HG03095 (cell line): ENCODE measurements at regions not wholly inside any gene's neighbourhood (a gene's known extent, or its start where the extent isn't known, plus 50 kb on each side); places are given as distances from the start of the nearest gene placed in this dataset.

ENCODE experiments used
- ATAC-seq: cut with Tn5 transposase; IDR thresholded peaks from one replicate; pipeline ENCODE4 v1.9.1; 2021; ENCODE audit warnings: moderate library complexity; ENCODE audit not compliant: unreplicated experiment

- ATAC-seq, result peak; percentile 76
Measured at GRCh38 chr5:100479079-100479688, 56.0 kb upstream of the FAM174A start.

- no peak for ATAC-seq
Measured at GRCh38 chr5:100472091-100472490, 63.1 kb upstream of the FAM174A start.

GRCh38 chr5:100469767-100470166 lies 65.4 kb upstream of the FAM174A start:
- peak; percentile 84 for ATAC-seq

- no peak for ATAC-seq
Measured at GRCh38 chr5:100464418-100464817, 70.8 kb upstream of the FAM174A start.

GRCh38 chr5:100456615-100457014 lies 78.6 kb upstream of the FAM174A start:
- ATAC-seq, result no peak

GRCh38 chr5:100452126-100452525 lies 83.0 kb upstream of the FAM174A start:
- no peak for ATAC-seq

- ATAC-seq, result no peak
Measured at GRCh38 chr5:100448111-100448528, 87.1 kb upstream of the FAM174A start.

- ATAC-seq, result no peak
Measured at GRCh38 chr5:100446879-100447430, 88.2 kb upstream of the FAM174A start.

GRCh38 chr5:100444961-100445360 lies 90.2 kb upstream of the FAM174A start:
- ATAC-seq, result no peak

- no peak for ATAC-seq
Measured at GRCh38 chr5:100434815-100435214, 100.4 kb upstream of the FAM174A start.

GRCh38 chr5:100432741-100433140 lies 102.4 kb upstream of the FAM174A start:
- ATAC-seq, result no peak

GRCh38 chr5:100430268-100431195 lies 104.6 kb upstream of the FAM174A start:
- ATAC-seq, result peak; percentile 93

GRCh38 chr5:100424787-100425186 lies 110.4 kb upstream of the FAM174A start:
- ATAC-seq, result no peak

GRCh38 chr5:100424017-100424416 lies 111.2 kb upstream of the FAM174A start:
- no peak for ATAC-seq

- no peak for ATAC-seq
Measured at GRCh38 chr5:100423330-100423729, 111.8 kb upstream of the FAM174A start.

GRCh38 chr5:100421360-100421759 lies 113.8 kb upstream of the FAM174A start:
- ATAC-seq, result no peak

GRCh38 chr5:100418231-100418630 lies 116.9 kb upstream of the FAM174A start:
- ATAC-seq, result no peak

GRCh38 chr5:100409660-100410151 lies 125.5 kb upstream of the FAM174A start:
- no peak for ATAC-seq

- ATAC-seq, result no peak
Measured at GRCh38 chr5:100407053-100407452, 128.1 kb upstream of the FAM174A start.

GRCh38 chr5:100406640-100407039 lies 128.5 kb upstream of the FAM174A start:
- no peak for ATAC-seq

- ATAC-seq, result no peak
Measured at GRCh38 chr5:100402071-100402470, 133.1 kb upstream of the FAM174A start.

- no peak for ATAC-seq
Measured at GRCh38 chr5:100401149-100401548, 134.0 kb upstream of the FAM174A start.
